ENCODE measurements at regions not wholly inside any gene's neighbourhood (a gene's known extent, or its start where the extent isn't known, plus 50 kb on each side); places are given as distances from the start of the nearest gene placed in this dataset.

DNA sequence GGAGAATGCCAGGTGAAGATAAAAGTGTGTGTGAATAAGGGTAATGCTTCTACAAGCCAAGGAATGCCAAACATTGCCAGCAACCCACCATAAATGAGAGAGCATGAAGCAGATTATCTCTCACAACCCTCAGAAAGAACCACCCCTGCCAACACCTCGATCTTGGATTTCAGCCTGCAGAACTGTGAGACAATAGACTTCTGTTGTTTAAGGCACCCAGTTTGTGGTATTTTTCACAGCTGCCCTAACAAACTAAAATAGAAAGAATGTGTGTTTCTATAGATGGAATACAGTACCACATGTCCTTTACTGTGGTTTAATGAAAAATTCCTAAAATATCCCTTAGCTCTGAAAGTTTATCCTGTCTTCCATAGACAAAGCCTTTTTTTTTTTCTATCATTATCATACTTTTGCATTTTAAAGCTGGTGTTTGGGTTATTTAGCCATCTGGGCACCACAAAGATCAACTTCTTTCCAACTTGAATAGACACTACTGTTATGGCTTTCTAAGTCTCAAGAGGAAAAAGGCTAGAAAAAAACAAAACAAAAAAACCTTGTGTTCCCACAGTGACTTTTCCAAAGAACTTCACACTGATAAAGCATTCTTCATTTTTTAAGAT, 505.6 kb downstream of the KCTD12 start:
- DNase-seq: no peak
- no peaks in the 10 kb centered on the region for H3K27me3 ChIP-seq
- intact Hi-C loops (cut with DNase I; ENCODE audit: low total_unique reads): no loop called here
- H3K9me3 ChIP-seq: no peaks in the 10 kb centered on the region
- H3K27ac ChIP-seq: no peak overlapping the region
- no peaks in the 10 kb centered on the region for H3K36me3 ChIP-seq (ENCODE audit: low read depth, missing control alignments)
- 50 to 68% methylated on average over 1 of the region's 1 CpG for WGBS, 2 donors
- TF ChIP-seq, protein P1, sequence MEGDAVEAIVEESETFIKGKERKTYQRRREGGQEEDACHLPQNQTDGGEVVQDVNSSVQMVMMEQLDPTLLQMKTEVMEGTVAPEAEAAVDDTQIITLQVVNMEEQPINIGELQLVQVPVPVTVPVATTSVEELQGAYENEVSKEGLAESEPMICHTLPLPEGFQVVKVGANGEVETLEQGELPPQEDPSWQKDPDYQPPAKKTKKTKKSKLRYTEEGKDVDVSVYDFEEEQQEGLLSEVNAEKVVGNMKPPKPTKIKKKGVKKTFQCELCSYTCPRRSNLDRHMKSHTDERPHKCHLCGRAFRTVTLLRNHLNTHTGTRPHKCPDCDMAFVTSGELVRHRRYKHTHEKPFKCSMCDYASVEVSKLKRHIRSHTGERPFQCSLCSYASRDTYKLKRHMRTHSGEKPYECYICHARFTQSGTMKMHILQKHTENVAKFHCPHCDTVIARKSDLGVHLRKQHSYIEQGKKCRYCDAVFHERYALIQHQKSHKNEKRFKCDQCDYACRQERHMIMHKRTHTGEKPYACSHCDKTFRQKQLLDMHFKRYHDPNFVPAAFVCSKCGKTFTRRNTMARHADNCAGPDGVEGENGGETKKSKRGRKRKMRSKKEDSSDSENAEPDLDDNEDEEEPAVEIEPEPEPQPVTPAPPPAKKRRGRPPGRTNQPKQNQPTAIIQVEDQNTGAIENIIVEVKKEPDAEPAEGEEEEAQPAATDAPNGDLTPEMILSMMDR (IDR thresholded peaks at IDR 0.05): no peak
- no peak for TF ChIP-seq POLR2A (IDR thresholded peaks at IDR 0.05)
- no peaks in the 10 kb centered on the region for H3K4me1 ChIP-seq
- no peak overlapping the region for H3K4me3 ChIP-seq

DNA sequence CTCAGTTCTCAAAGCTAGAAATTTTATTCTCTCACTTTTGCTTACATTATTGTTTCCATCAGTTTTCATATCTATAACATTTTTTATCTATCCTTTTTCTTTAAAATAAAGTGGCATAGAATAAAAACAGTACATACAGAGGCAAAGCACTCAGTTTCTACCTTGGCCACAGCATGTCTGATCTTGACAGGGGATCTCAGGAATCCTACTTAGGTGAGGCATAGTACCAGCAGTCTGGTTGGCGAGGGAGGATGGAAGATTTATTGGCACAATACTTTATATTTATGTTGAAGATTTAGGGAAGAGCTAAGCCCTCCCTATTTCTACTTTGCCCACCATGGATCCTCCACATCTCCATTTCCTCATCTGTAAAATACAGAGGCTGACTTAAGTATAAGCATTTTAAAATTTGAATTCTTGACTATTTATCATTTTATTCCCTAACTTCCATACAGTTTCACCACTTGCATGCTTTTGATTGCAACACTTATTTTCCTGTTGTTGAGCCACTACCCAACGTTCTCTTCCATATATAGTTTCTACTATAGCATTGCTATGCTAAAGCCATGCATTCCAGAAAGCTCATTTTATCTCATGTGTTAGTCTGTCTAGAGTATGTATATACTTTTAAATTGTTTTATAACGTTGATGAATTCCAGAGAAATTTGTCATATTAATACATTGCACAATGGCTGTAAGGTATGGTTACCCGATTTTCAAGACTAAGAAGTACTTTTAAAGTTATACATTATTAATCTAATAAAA, 506.7 kb downstream of the KCTD12 start:
- intact Hi-C loops (cut with DNase I; ENCODE audit: low total_unique reads): no loop called here
- WGBS, 2 donors: 91 to 93% methylated on average over 4 of the region's 4 CpGs

DNA sequence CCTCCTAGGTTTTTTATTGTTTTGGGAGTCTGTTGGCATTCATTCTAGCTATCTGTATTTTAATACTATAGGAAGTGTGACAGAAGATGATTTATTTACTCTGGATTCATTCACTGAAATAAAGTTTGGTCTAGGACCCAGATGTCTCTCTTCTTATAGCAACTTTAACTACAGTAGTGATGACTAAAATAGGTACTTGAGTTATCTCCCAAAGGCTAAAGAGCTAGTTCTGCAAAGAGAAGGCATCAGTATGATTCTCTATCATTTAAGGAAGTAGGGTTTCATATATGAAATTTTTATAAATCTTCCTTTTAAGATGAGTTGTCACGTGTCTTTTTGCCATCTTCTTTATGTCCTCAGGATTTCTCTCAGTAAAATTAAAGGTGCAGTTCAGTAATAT, 507.4 kb downstream of the KCTD12 start:
- no peak overlapping the region for H3K4me3 ChIP-seq
- H3K27me3 ChIP-seq: no peaks in the 10 kb centered on the region
- WGBS, 2 donors: 87 to 95% methylated on average over 1 of the region's 1 CpG
- intact Hi-C loops (cut with DNase I; ENCODE audit: low total_unique reads): no loop called here
- no peaks in the 10 kb centered on the region for H3K36me3 ChIP-seq (ENCODE audit: low read depth, missing control alignments)
- no peak overlapping the region for H3K27ac ChIP-seq
- H3K9me3 ChIP-seq: no peaks in the 10 kb centered on the region
- no peaks in the 10 kb centered on the region for H3K4me1 ChIP-seq
- TF ChIP-seq, protein P1 (IDR thresholded peaks at IDR 0.05): no peak
- no peak for TF ChIP-seq POLR2A (IDR thresholded peaks at IDR 0.05)
- no peak for DNase-seq

More for the DNA sequence above, 506.7 kb downstream of the KCTD12 start:
- no peak overlapping the region for H3K27ac ChIP-seq
- DNase-seq: no peak
- no peaks in the 10 kb centered on the region for H3K36me3 ChIP-seq (ENCODE audit: low read depth, missing control alignments)
- H3K4me1 ChIP-seq: no peaks in the 10 kb centered on the region
- H3K9me3 ChIP-seq: no peaks in the 10 kb centered on the region
- TF ChIP-seq POLR2A (IDR thresholded peaks at IDR 0.05): no peak
- TF ChIP-seq, protein P1 (IDR thresholded peaks at IDR 0.05): no peak
- no peak overlapping the region for H3K4me3 ChIP-seq
- H3K27me3 ChIP-seq: no peaks in the 10 kb centered on the region

DNA sequence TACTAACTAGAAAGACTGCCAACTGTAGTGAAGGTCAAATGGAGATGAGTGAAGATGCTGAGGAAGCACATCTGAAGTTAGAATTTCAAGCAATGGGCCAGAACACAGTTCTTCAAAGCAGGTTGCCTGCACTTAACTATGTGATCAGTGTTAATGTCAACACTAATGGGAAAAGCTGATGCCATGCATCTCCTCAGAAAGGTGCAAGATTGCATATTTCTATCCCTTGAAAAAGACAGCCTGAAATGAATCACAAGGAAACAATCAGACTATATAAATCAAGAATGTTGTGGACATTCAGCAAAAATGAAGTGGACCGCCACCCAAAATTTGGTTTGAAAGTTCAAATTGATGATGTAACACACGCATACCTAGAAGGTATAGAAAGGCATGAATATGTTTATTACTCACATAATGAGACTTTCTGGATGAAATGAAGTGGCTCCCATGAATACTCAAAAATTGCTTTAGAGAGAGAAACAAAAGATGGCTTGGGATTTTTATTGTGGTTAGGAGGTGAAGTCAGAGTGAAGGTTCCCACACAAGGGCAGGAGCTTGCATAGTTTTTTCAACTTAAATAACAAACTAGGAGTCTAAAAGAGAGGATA, 522.4 kb downstream of the KCTD12 start:
- no peak overlapping the region for H3K27ac ChIP-seq
- no peaks in the 10 kb centered on the region for H3K36me3 ChIP-seq (ENCODE audit: low read depth, missing control alignments)
- no peaks in the 10 kb centered on the region for H3K4me1 ChIP-seq
- H3K27me3 ChIP-seq: no peaks in the 10 kb centered on the region
- TF ChIP-seq, protein P1 (IDR thresholded peaks at IDR 0.05): no peak
- TF ChIP-seq POLR2A (IDR thresholded peaks at IDR 0.05): no peak
- no peak overlapping the region for H3K4me3 ChIP-seq
- DNase-seq: no peak
- H3K9me3 ChIP-seq: no peaks in the 10 kb centered on the region
- WGBS, 2 donors: 94 to 96% methylated on average over 2 of the region's 2 CpGs
- intact Hi-C loops (cut with DNase I; ENCODE audit: low total_unique reads): no loop called here

All from testis (tissue), 2 donors.